ENCODE measurements at regions not wholly inside any gene's neighbourhood (a gene's known extent, or its start where the extent isn't known, plus 50 kb on each side); places are given as distances from the start of the nearest gene placed in this dataset.

DNA sequence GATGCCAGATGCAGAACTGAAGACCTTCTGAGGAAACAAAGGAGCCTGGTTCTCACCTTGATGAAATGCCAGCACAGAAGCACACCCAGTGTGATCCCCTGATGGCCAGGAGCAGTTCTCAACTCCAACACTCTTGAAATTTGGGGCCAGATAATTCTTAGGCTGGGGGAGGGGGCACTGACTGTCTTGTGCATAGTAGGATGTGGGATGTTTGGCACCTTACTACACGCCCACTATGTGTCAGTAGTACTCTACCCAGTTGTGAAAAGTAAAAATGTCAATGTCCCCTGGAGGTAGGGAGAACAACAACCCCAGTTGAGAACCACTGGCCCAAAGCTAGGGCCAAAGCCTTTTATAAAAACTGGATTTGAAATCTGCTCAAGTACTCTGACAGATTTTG, 398.3 kb upstream of the ARID1B start:
- no peak for DNase-seq (ENCODE audit: low read depth in 2 of 2)

DNA sequence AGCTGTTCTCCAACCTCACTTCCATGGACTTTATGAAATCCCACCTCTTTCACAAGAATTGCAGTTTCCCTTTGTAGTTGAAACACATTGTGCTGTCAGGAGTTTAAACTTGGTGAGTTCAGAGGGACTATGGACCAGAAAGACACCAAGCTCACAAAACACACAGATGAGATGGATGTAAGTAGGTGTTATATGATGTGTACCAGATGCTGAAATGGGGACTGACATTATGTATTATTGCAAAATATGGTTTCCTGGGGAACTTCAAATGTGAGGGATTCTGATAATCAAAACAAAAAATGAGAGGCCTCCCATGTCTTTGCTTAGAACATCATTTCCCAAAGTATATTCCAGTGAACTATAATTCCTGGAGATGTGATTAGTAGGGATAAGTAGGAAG, 401.1 kb upstream of the ARID1B start:
- no peak for DNase-seq (ENCODE audit: low read depth in 2 of 2)

DNA sequence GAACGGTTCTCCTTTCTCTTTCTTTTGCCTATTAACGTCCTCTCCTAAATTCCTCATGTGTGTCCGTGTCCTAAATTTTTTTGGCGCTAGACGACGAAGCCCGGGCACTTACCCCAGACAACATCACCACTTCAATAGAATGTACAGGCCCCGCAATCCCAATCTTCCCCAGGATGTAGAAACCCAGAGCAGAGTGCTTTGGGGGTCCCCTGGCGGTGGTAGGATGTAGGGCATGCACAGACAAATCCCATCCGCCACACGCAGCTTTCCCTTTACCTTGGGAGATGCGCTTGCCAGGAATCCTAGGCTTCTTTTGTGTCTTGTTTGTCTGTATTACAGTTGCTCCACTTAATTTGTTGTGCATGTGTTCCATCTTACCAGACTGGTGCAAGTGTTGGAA, 417.3 kb upstream of the ARID1B start:
- no peak for DNase-seq (ENCODE audit: low read depth in 2 of 2)

DNA sequence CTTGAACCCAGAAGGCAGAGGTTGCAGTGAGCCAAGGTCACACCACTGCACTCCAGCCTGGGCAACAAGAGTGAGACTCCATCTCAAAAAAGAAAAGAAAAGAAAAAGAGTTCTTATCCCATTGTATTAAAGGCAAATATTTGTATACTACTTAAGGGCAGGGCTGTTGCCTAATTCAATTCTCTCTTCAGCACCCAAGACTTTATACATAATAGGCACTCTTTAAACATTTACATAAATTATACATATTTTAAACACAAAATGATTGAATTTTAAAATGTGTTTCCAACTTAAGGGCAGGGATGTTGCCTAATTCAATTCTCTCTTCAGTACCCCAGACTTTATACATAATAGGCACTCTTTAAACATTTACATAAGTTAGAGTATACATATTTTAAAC, 424.3 kb upstream of the ARID1B start:
- no peak for DNase-seq (ENCODE audit: low read depth in 2 of 2)

DNA sequence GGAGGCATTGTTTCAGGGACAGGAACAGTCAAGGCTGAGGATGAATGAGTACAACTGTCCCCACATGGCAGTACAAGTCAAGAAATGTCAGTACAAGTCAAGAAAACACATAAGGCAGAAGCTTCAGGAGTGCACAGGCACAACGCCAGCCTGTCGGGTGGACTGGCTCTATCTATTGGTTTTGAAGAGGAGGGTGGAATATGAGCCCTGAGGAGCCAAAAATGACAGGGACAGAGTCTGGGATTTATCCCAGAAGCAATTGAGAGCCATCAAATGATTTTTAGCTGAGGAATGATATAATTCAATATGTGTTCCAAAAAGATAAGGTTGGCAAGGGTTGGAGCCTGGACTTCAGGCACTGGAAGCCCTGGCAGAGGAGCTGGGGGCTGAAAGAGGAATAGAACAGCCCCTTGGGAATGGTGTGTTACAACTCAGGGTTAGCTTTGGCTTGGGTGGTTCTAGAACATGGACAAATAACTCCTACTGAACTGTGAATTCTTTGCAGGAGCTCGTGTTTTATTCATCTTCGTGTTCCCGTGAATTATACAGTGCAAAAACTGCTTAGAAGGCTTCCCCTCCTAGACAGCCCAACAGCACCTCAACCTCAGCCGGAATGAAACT, 425.7 kb upstream of the ARID1B start:
- DNase-seq (ENCODE audit: low read depth in 2 of 2), result no peak

DNA sequence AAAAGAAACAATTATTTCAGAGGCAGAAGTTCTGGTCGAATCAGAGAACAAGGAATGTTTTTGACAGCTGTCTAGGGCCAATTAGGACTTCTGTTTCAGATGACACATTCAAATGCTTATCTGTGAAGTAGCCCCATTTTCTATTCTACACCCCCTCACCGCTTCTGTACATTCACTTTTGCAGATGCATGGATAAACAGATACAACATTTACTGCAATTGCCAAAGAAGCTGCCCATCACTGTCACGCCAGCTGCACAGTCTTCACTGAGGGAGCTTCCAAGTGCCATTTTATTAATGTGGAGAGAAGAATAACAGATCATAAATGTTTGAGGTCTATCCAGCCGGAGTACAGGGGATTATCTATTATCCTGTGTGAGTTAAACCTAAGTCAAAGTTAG, 426.8 kb upstream of the ARID1B start:
- no peak for DNase-seq (ENCODE audit: low read depth in 2 of 2)

DNA sequence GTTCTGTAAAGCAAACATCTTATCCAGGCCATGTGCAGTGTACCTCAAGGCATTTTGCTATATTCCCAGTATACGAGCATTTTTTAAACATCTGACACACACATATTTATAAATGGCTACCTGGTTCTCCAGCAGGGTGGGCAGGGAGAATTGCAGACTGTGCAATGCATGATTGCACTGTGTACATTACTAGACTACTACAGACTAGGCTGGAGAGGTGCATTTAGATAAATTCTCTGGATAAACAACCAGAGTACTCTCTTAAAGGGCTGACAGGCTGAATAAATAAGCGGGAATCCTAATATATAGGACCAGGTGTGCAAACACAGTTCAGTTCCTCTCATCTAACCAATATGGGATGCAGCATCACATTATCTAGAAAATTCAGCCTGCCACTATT, 428.3 kb upstream of the ARID1B start:
- no peak for DNase-seq (ENCODE audit: low read depth in 2 of 2)

DNA sequence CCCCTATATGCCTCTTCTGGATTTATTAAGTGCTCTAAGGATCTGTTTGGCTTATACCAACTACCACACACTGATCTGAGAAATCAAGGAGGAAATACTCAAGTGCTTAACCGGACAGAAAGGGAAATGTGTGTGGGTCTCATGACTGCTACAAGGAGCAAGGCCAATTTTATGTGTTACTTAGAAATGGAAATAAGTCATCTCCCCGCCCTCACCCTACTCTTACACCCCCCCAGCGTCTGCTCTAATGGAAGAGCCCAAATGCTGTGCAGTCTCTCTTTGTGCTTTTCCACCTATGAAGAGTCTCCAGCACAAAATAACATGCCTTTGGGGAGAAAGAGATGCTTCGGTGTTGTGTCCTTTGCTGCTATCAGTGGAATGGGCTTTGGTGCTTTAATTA, 428.8 kb upstream of the ARID1B start:
- DNase-seq (ENCODE audit: low read depth in 2 of 2), result no peak

DNA sequence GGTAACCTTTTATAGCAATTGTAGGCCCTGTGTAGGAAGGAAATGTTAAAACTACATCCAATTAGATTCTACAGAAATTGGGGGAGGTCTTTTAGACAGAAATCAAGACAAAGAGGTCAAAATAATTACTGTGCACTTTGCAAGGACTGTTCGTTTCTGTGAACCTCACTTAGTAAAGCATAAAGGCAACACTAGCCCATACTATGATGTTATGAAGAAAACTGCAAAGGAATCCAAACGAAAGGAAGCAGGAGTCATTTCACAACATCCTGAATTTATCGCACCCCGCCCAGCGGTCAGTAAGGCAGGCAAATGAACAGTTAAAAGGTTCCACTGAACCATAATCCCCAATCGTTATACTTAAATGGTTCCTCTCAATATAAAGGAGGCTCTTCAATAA, 429.5 kb upstream of the ARID1B start:
- no peak for DNase-seq (ENCODE audit: low read depth in 2 of 2)

DNA sequence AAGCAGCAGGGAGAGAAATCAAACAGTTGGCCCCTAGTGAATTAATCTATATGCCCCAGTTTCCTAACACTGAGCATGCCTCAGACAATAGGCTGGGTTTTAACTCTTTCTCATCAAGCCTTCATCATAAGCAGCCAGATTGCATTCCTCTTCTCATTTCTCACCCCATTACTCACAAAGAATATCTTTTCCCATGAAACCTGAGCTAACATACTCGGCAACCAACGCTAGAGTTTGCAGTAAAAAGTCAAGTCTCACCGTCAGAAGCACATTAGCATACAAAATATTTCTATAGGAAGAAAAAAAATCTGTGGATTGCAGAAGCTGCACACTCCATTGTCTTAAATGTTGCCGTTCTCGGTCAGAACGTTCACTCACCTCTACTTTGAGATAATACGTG, 429.9 kb upstream of the ARID1B start:
- DNase-seq (ENCODE audit: low read depth in 2 of 2), result no peak

DNA sequence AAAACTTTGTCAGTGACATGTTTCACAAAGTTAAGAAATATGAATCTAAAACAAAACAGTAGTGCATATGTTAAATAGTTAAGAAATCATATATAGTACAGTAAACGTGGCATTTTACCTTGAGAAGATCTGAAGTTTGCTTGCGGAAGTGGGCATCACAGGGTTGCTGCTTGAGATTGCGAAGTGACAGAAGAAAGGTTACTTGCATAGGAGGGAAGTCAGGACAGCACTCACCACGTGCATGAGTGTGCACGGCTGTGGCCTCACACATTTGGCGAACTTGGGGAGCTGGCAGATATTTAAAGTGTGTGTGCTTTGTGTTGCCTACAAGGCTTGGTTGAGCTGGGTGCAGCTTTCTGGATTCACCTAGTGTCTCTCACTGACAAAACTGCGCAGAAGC, 431.5 kb upstream of the ARID1B start:
- DNase-seq (ENCODE audit: low read depth in 2 of 2), result no peak

DNA sequence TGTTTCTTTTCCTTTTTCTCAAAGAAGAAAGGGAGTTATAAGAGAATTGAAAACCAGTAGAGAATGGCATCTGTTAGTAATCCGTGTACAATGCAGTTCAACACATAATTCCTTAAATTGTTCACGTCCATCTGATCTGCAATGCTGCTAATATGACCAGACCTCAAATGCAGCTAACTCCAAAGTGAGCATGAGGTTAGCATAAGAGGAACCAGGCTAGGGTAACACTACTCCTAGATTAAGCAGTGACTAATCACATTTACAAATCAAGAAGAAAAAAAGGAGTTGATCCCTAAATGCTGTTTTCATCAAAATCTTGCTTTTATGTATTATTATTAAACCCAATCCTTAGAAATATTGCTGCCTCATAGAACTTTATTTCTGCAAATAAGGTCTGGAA, 432.7 kb upstream of the ARID1B start:
- no peak for DNase-seq (ENCODE audit: low read depth in 2 of 2)

DNA sequence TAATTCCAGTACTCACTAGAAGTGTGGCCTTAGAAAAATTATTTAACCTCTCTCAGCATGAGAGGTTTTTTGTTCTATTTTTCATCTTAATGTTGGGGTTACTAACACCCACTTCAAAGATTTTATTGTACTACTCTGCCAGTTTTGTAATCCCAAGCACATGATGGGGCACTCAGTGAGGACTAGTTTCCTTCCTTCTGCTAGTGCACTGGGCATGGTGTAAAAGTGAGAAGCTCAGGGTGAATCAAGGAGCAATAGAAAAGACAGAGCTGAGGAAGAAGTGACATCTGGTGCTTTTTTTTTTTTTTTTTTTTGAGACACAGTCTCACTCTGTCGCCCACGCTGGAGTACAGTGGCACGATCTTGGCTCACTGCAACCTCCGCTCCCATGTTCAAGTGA, 439.4 kb upstream of the ARID1B start:
- DNase-seq (ENCODE audit: low read depth in 2 of 2), result no peak

DNA sequence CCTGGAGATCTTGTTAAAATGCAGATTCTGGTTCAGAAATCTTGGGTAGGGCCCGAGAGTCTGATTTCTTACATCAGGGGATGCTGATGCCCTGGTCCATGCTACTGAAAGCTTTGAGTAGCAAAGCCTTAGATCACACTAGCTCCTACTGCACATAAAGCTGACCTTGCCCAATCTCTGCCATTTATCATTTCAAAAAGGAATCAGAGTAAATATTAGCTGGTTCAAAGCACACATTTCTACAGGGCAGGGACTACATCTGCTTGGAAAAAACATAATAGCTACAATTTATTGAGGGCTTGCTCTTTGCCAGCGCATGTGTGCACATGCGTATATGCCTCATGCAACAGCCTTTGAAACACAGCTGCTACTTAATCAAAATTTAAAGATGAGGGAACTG, 440.4 kb upstream of the ARID1B start:
- DNase-seq (ENCODE audit: low read depth in 2 of 2), result no peak

DNA sequence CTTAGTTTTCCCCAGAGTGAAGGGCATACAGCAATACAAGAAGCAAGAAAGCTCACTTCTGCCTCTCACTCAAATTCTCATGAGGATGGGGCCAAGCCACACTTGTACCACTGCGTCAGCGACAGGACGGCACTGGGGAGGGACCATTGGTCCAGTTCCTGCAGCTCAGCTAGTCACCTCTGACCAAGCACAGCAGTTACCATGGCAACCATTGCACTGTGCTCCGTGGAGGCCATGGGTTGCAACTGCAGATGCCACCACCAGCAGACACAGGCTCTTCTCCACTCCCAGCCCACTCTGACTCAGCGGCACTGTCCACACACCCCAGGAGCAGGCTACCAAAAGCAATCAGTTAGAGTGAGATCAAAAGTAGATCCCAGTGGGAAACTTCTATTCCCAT, 441.1 kb upstream of the ARID1B start:
- no peak for DNase-seq (ENCODE audit: low read depth in 2 of 2)

DNA sequence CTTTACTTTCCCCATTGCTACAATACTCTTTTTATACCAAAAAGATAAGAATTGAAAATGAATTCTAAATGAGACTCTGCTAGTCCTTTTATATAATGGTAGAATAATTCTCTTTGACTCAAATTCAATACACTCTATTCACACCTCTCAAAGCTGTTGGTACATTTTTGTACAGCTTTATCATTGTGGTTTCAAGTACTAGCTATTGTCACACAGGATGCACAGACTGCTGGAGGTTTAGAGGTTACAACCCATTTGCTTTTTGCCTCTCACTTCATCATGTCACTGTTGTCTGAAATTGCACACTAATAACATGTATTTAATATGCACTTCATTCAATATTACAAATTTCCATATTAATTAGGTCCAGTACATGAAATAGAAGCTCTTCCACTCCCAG, 442.2 kb upstream of the ARID1B start:
- DNase-seq (ENCODE audit: low read depth in 2 of 2), result no peak

DNA sequence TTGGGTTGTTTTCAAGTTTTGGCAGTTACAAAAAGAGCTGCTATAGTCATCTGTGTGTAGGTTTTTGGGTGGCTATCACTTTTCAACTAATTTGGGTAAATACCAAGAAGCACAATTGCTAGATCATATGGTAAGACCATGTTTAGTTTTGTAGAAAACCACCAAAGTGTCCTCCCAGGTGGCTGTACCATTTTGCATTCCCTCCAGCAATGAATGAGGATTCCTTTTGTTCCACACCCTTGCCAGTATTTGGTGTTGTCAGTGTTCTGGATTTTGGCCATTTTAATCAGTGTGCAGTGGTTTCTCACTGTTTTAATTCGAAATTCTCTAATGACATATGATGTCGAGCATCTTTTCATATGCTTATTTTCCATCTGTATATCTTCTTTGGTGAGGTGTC, 457.5 kb upstream of the ARID1B start:
- no peak for DNase-seq (ENCODE audit: low read depth in 2 of 2)

DNA sequence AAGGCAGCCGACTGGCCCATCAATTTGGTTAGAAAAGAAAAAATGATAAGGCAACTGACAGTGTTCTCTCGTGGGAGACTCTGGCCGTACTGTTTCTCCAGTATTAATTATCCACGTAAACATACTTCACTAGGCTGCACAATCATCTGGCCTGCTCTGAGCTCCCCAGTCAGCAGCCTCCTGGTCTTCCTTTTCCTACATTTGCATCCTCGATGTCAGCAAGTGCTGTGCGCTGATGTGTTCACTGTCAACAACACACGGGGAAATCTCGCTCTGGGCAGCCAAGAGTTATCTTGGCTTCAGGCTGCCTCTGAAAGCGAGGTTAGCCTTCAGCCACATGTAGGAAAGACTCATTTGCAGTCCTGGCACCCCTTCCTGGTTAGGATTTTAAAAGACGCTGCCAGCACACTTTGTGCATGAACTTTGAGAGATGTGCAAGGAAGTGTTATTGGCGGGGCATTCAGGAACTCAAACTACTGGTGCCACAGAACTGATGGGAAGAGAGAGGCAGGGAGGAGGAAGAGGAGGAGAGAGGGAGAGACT, 460.5 kb upstream of the ARID1B start:
- DNase-seq (ENCODE audit: low read depth in 2 of 2), result no peak

DNA sequence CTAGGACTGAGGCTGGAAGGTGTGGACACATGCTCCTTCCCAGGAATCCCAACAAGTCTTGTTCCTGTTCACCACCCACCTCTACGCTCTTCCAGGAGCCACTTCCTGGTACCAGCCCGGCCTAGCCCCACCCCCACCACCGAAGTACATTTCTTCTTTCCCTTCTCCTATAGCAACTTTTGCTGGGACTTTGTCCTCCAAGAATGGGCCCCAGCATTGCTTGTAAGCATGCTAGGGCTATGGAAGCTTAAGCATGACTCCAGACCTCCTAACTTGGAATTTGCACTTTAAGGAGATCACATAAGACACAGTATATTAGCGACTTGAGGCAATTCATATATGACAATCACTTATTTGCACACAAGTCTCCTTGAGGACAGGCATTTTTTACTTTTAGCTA, 462.0 kb upstream of the ARID1B start:
- no peak for DNase-seq (ENCODE audit: low read depth in 2 of 2)

DNA sequence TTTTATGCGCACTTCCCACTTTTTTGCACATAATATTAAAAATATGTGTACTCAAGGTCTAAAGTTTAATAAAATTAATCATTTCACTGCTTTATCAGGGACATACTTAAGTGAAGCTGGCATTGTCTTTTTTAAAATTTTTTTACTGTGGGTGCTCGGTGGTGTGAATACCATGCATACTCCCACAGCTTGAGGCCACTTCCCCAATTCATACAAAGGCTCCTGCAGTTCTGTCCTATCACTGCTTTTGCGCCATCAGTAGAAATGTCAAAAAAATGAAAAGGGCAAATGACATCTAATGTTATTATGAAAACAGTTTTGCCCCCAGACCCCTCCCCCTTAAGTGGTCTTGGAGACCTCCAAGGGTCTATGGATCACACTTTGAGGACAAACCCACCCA, 464.1 kb upstream of the ARID1B start:
- DNase-seq (ENCODE audit: low read depth in 2 of 2), result no peak

DNA sequence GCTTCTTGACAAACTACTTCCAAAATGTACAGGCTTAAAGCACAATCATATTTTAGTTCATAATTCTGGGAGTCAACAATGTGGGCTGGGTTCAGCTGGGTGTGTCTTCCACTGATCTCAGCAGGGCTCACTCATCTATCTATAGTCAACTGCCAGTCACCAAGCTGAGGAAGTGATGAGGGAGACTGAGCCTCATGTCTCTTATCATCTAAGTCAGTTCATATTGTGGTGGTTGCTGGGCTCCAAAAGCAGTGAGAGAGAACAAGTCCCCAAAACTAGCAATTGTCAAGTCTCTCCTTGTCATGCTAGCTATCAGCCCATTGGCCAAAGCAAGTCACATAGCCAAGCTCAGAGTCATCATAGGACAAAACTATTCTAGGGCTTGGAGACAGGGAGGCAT, 465.9 kb upstream of the ARID1B start:
- DNase-seq (ENCODE audit: low read depth in 2 of 2), result no peak

DNA sequence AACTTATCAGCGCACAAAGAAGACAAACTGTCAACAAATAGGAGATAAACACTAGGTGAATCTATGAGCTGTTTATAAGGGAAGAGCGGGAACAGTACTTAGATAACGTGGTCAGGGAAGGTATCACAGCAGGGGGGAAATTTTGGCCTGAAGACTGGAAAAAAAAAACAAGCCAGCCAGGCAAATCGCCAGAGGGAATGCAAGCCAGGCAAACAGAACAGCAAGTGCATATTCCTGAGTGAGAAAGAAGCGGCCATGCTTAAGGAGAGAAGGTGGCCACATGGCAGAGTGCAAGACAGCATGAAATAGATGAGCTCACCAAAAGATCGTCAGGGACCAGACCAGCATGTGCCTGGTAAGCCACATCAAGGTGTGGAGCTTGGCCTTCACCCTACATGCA, 466.5 kb upstream of the ARID1B start:
- DNase-seq (ENCODE audit: low read depth in 2 of 2), result no peak

DNA sequence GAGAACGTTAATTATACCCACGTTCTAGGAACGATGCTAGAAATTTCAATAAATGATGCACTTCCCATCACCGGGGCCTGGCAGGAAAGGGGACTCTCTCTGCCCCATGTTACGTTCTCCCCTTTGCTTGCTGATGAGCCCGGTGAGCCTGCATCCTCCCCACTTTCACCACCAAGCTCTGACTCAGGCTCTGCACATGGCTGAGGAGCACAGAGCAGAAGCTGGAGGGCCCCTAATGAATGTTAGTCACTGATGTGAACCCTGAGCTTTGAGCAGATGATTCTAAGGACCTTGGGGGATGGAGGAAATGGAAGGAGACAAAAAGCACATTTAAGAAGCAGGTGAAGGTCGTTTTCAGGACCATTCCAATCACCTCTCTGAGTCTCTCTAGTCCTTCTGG, 468.2 kb upstream of the ARID1B start:
- no peak for DNase-seq (ENCODE audit: low read depth in 2 of 2)

DNA sequence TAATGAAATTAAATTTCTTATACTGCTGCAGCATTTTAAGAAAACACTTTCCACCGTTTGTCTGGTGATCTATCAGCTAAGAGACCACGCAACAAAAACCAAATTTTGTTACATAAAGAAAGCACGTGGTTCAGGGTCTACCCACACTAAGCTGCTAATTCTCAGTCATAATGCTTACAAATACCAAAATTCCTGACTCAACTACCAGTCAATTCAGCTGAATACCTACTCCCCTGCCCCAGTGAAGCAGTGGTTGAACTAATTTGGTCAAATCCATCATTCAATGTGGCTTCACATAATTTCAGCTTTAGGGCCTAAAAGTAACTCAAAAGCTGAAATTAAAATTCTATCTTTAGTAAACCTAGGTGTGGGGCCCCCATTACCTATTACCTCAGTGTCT, 468.6 kb upstream of the ARID1B start:
- no peak for DNase-seq (ENCODE audit: low read depth in 2 of 2)

DNA sequence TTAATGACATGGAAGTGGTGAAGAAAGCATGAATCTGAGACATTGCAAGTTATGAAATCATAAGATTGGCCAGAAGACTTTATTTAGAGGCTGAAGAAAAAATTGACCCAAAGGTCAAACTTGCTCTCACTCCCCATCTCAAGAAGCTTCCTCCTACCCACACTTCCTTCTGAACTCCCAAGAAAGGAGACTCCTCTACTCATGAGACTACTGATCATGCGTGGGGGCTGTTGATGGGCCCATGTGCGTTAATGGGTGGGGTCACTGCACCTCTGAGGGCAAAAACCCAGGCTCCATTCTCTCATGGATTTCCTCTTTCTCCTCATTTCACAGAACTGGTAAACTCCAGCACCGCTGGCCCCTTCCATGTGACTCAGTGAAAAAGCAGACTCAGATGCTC, 470.6 kb upstream of the ARID1B start:
- DNase-seq (ENCODE audit: low read depth in 2 of 2), result no peak
